Right cardiac atrium (tissue), 5 donors: ENCODE measurements at regions not wholly inside any gene's neighbourhood (a gene's known extent, or its start where the extent isn't known, plus 50 kb on each side); places are given as distances from the start of the nearest gene placed in this dataset.

ENCODE experiments used
- ATAC-seq, 2 donors: fragments of 200-7000 bp; cut with Tn5 transposase; one replicate each; pipeline versions ENCODE4 v1.8.0 to v1.9.1; 2020; ENCODE audit warnings: moderate library complexity in 2 of 2, mild to moderate bottlenecking in 1 of 2
- DNase-seq, 3 donors: peaks; one replicate each; pipeline ENCODE4 v3.0.0-alpha.2; 2020
- H3K27ac ChIP-seq: one replicate; pipeline ENCODE4 v1.5.1; 2013; ENCODE audit warnings: mild to moderate bottlenecking, low read length, control low read depth, moderate library complexity
- H3K27me3 ChIP-seq: one replicate; pipeline ENCODE4 v1.6.1; 2013; ENCODE audit not compliant: control insufficient read depth, insufficient read depth
- H3K4me1 ChIP-seq: one replicate; pipeline ENCODE4 v1.6.1; 2013; ENCODE audit warnings: low read length; ENCODE audit not compliant: control insufficient read depth, insufficient read depth
- H3K4me3 ChIP-seq: one replicate; pipeline ENCODE4 v1.5.1; 2013; ENCODE audit warnings: low read length, control low read depth
- H3K9me3 ChIP-seq: one replicate; pipeline ENCODE4 v1.6.1; 2013; ENCODE audit warnings: low read length; ENCODE audit not compliant: control insufficient read depth
- WGBS: extraction: QIAGEN DNeasy Blood & Tissue Kit; methylation state at CpG from one replicate; pipeline ENCODE4 v1.1.7; 2013; 5-methylcytosine and 5-hydroxymethylcytosine counted together
- intact Hi-C, 4 donors: fragments of 100-400 bp; cut with DNase I; formaldehyde crosslinking; loops; one replicate each; pipeline versions ENCODE4 v1.11.0 to v1.14.0; 2022 to 2023
- donor health status: healthy with polysubstance abuse.
- donor health status: DM: no; HTN: yes; CAD: no.
- donor health status: DM: no; HTN: no; CAD: no.
- donor health status: DM: no; HTN: yes; CAD: no; lungs with severe emphysema.
- donor health status: DM: yes; HTN: yes; CAD: no.

- DNase-seq (no peak), ATAC-seq (no peak)
- Histone ChIP-seq H3K27me3 (no peaks in the 10 kb centered on the region), H3K4me3 (no peak overlapping the region), H3K27ac (no peak overlapping the region), H3K4me1 (no peaks in the 10 kb centered on the region), H3K9me3 (no peaks in the 10 kb centered on the region)
- intact Hi-C loops = no loop called here
- WGBS = 81% methylated on average over 9 of the region's 9 CpGs
Measured at GRCh38 chr2:239846789-239847676, 178.1 kb downstream of the NDUFA10 start.

- no peak for ATAC-seq
- intact Hi-C loops = no loop called here
Measured at GRCh38 chr2:239845968-239846367, 179.2 kb downstream of the NDUFA10 start.

DNA sequence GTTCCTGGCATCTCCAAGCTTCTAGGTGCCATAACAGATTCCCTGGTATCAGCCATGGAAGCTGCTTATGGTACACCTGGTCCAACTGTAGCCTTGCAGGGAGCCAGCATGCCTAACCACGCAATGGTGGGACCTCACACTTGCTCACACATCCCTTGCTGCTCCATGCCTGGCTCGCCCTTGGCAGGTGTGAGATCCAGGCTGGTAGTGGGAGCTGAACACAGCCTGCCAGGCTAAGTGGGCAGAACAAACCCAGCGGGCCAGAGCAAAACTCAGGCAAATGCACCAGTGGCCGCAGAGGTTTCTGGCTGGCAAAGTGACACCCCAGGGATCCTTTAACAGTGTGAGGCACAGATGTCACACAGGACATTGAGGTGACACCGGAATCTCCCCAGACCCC lies 185.8 kb downstream of the NDUFA10 start:
- intact Hi-C loops = no loop called here
- Histone ChIP-seq H3K4me1 (no peaks in the 10 kb centered on the region), H3K4me3 (no peak overlapping the region), H3K9me3 (no peaks in the 10 kb centered on the region), H3K27me3 (no peaks in the 10 kb centered on the region), H3K27ac (no peak overlapping the region)
- ATAC-seq (no peak), DNase-seq (no peak)
- WGBS = 74% methylated on average over 5 of the region's 5 CpGs

More at GRCh38 chr2:239845968-239846367, 179.2 kb downstream of the NDUFA10 start:
- no peak overlapping the region for H3K27ac ChIP-seq
- H3K4me1 ChIP-seq = no peaks in the 10 kb centered on the region
- no peaks in the 10 kb centered on the region for H3K9me3 ChIP-seq
- no peaks in the 10 kb centered on the region for H3K27me3 ChIP-seq
- no peak overlapping the region for H3K4me3 ChIP-seq
- no peak for DNase-seq

GRCh38 chr2:239836021-239836765 lies 188.9 kb downstream of the NDUFA10 start:
- WGBS = 90% methylated on average over 7 of the region's 7 CpGs
- ATAC-seq (peak in 1 of 2 donors; percentile 29), DNase-seq (no peak)

DNA sequence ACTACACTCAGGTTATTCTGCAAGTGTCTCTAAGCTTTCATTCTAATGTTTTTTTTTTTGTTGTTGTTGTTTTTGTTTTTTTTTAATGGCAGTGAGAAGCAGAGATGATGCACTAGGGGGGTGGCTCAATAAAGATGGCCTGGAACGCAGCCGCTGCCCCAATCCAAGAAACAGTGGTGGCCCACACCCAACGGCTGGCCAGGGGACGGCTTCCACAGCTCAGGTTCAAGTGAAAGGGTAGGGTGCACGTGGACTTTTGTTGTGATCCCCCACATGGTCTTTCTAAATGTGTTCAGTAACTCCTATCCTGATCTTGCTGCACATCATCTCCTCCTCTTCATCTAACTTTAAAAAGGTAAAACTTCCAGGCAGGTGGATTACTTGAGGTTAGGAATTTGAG lies 190.1 kb downstream of the NDUFA10 start:
- no peak overlapping the region for H3K27ac ChIP-seq
- no peaks in the 10 kb centered on the region for H3K27me3 ChIP-seq
- 92% methylated on average over 5 of the region's 5 CpGs for WGBS
- intact Hi-C loops = no loop called here
- H3K4me1 ChIP-seq = no peaks in the 10 kb centered on the region
- H3K4me3 ChIP-seq = no peak overlapping the region
- H3K9me3 ChIP-seq = no peaks in the 10 kb centered on the region
- ATAC-seq = no peak
- DNase-seq = no peak

More at GRCh38 chr2:239836021-239836765, 188.9 kb downstream of the NDUFA10 start:
- Histone ChIP-seq H3K27ac (no peak overlapping the region), H3K4me1 (no peaks in the 10 kb centered on the region), H3K9me3 (no peaks in the 10 kb centered on the region), H3K27me3 (no peaks in the 10 kb centered on the region), H3K4me3 (no peak overlapping the region)
- intact Hi-C loops = no loop called here

GRCh38 chr2:239834143-239834542 lies 191.0 kb downstream of the NDUFA10 start:
- Histone ChIP-seq H3K27me3 (no peaks in the 10 kb centered on the region), H3K4me1 (no peaks in the 10 kb centered on the region), H3K27ac (no peak overlapping the region), H3K4me3 (no peak overlapping the region), H3K9me3 (no peaks in the 10 kb centered on the region)
- intact Hi-C loops = no loop called here
- WGBS = 90% methylated on average over 8 of the region's 8 CpGs
- ATAC-seq (no peak), DNase-seq (no peak)

DNA sequence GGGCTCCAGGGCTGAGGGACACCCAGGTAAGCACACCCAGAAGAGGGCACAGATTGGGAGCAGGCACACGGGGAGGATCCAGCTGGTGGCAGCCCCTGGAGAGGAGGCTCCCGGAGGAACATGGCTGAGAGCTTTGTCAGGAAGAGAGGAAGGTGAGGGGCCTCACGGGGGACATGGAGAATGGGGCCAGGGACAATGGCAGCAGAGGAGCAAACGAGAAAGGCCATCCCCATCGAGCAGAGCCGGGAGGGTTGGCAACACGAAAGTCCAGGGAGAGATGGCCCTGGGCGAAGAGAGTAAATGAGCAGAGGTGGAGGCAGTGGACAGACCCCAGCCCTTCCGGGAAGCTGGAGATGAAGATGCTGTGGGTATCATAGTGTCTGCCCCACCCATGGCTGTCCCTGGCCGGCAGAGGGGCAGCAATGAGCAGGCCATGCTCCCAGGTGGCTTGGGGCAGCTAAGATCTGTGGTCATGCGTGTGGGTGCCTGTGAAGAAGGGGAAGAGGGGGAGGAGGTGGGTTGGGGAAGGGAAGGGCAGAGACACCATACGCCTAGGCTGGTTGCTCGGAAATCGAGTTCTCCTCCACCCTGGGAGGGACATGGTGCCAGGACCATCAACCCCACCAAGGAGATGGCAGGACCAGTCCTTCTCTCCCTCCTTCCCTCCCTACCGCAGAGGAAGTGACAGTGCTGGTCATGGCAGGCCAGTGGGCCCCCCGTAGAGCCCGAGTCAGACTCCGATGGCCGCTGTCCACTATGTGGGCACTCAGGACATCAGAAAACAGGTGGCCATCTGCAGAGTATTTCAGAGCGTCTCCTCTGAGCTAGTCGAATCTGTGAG lies 191.7 kb downstream of the NDUFA10 start:
- Histone ChIP-seq H3K9me3 (no peaks in the 10 kb centered on the region), H3K4me1 (no peaks in the 10 kb centered on the region), H3K27ac (no peak overlapping the region), H3K4me3 (no peak overlapping the region), H3K27me3 (no peaks in the 10 kb centered on the region)
- intact Hi-C loops = no loop called here
- 93% methylated on average over 21 of the region's 21 CpGs for WGBS
- DNase-seq = no peak
- no peak for ATAC-seq

DNA sequence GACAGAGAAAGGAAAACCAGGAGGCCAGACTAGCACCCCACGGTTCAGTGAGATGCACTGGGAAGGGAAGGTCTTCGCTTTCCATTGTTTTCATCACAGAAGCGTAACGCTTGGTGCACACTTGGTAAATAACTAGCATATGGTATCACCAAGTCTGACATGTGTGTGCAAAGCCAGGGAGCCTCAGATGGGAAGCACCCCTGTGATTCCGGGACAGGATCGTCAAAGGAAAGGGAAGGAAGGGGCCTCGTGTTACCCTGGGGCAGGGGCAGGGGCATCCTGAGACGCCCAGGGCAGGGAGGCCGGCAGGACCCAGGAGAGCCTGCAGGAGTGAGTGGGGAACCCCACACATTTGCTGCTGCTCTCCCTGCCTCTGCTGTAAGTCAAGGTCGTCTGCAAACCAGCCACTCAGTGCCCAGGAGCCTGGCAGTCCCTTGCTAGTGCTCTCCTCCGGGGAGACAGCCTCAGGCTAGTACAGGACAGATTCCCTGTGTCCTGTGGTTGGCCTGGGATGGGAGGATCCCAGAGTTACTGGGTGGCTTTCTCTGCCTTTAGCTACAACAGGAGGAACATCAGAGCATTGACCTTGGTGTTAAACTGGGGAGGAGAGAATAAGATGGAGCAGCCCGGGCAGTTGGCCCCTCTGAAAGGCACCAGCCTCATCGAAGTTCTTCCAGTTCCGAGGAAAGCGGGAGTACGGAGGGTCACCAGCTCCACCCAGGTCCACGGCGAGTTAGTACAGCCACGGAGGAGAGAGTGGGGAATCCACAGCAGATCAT lies 192.5 kb downstream of the NDUFA10 start:
- intact Hi-C loops = no loop called here
- Histone ChIP-seq H3K27ac (no peak overlapping the region), H3K27me3 (no peaks in the 10 kb centered on the region), H3K4me1 (no peaks in the 10 kb centered on the region), H3K9me3 (no peaks in the 10 kb centered on the region), H3K4me3 (no peak overlapping the region)
- no peak for ATAC-seq
- WGBS = 88% methylated on average over 19 of the region's 19 CpGs
- no peak for DNase-seq

DNA sequence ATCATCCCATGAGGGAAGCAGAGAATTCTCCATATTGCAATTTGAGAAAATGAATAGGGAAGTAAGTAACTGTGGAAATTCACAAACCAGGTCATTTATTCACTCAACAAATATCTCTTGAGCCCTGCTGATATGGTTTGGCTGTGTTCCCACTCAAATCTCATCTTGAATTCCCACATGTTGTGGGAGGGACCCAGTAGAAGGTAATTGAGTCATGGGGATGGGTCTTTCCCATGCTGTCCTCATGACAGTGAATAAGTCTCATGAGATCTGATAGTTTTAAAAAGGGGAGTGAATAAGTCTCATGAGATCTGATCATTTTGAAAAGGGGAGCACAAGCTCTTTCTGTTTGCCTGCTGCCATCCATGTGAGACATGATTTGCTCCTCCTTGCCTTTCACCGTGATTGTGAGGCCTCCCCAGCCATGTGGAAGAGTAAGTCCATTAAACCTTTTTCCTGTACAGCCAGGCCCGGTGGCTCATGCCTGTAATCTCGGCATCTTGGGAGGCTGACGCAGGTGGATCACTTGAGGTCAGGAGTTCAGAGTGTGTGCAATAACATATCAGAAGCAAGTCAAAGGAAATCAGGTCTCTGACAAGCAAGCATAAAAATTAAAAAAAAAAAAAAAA lies 193.2 kb downstream of the NDUFA10 start:
- WGBS = 75% methylated on average over 4 of the region's 4 CpGs
- DNase-seq = no peak
- ATAC-seq = no peak
- H3K27ac ChIP-seq = no peak overlapping the region
- H3K27me3 ChIP-seq = no peaks in the 10 kb centered on the region
- intact Hi-C loops = no loop called here
- no peaks in the 10 kb centered on the region for H3K4me1 ChIP-seq
- no peak overlapping the region for H3K4me3 ChIP-seq
- no peaks in the 10 kb centered on the region for H3K9me3 ChIP-seq
